OCI-LY1 (cell line): ENCODE measurements at regions not wholly inside any gene's neighbourhood (a gene's known extent, or its start where the extent isn't known, plus 50 kb on each side); places are given as distances from the start of the nearest gene placed in this dataset.

ENCODE experiments used
- H2AFZ ChIP-seq: fragments of 200-600 bp; sonication (generic), shearing (Covaris generic); 2 replicates; pipeline ENCODE4 v1.6.0; 2014; ENCODE audit warnings: antibody characterized with exemption, mild to moderate bottlenecking, low read length
- H3F3A ChIP-seq: fragments of 200-600 bp; sonication (generic), shearing (Covaris generic); 2 replicates; pipeline ENCODE4 v1.6.0; 2014; ENCODE audit warnings: mild to moderate bottlenecking, antibody characterized with exemption, low read length, moderate library complexity; ENCODE audit not compliant: insufficient read depth
- H3K27ac ChIP-seq: fragments of 200-600 bp; sonication (generic); 2 replicates; pipeline ENCODE4 v1.5.1; 2014; ENCODE audit warnings: low read length, mixed run types, mild to moderate bottlenecking, low read depth; ENCODE audit not compliant: poor library complexity, severe bottlenecking
- H3K27me3 ChIP-seq: fragments of 200-600 bp; sonication (generic); 2 replicates; pipeline ENCODE4 v1.6.0; 2014; ENCODE audit warnings: antibody characterized with exemption, mild to moderate bottlenecking, low read length, moderate library complexity; ENCODE audit not compliant: insufficient read depth
- H3K36me3 ChIP-seq: fragments of 200-600 bp; sonication (generic); 2 replicates; pipeline ENCODE4 v1.6.1; 2014; ENCODE audit warnings: mild to moderate bottlenecking, antibody characterized with exemption, low read length, moderate library complexity, mixed read lengths; ENCODE audit not compliant: insufficient read depth
- H3K4me1 ChIP-seq: fragments of 200-600 bp; sonication (generic); 2 replicates; pipeline ENCODE4 v1.5.1; 2014; ENCODE audit warnings: mild to moderate bottlenecking, low read length, moderate library complexity; ENCODE audit not compliant: insufficient read depth, severe bottlenecking
- H3K4me2 ChIP-seq: fragments of 200-600 bp; sonication (generic), shearing (Covaris generic); 2 replicates; pipeline ENCODE4 v1.6.1; 2014; ENCODE audit warnings: low read length
- H3K4me3 ChIP-seq: fragments of 200-600 bp; sonication (generic); 2 replicates; pipeline ENCODE4 v1.5.1; 2014; ENCODE audit warnings: low read length, low read depth, mild to moderate bottlenecking, mixed read lengths; ENCODE audit not compliant: poor library complexity, severe bottlenecking
- H3K79me2 ChIP-seq: fragments of 200-600 bp; shearing (Covaris generic); 2 replicates; pipeline ENCODE4 v1.6.1; 2016; ENCODE audit warnings: mixed run types, low read length, mixed read lengths; ENCODE audit not compliant: insufficient read depth
- H3K9ac ChIP-seq: fragments of 200-600 bp; sonication (generic), shearing (Covaris generic); 2 replicates; pipeline ENCODE4 v1.6.1; 2014; ENCODE audit warnings: mild to moderate bottlenecking, low read length, mixed read lengths
- H3K9me2 ChIP-seq: fragments of 200-600 bp; sonication (generic), shearing (Covaris generic); 2 replicates; pipeline ENCODE4 v1.6.1; 2014; ENCODE audit warnings: low read depth, mild to moderate bottlenecking, low read length, mixed read lengths
- H3K9me3 ChIP-seq: fragments of 200-600 bp; shearing (Covaris generic); 2 replicates; pipeline ENCODE4 v1.6.1; 2014; ENCODE audit warnings: low read length, mixed read lengths
- H4K20me1 ChIP-seq: fragments of 200-600 bp; sonication (generic), shearing (Covaris generic); 2 replicates; pipeline ENCODE4 v1.6.0; 2016; ENCODE audit warnings: mild to moderate bottlenecking, low read length; ENCODE audit not compliant: insufficient read depth
- EZH2 ChIP-seq: fragments of 200-600 bp; sonication (generic), shearing (Covaris generic); IDR thresholded peaks from 2 replicates; pipeline ENCODE4 v1.8.0; 2017; ENCODE audit warnings: borderline replicate concordance, mixed run types, mild to moderate bottlenecking, antibody characterized with exemption, low read length, moderate library complexity, mixed read lengths
- TF ChIP-seq, protein P1 (sequence below): fragments of 200-600 bp; sonication (generic), shearing (Covaris generic); IDR thresholded peaks from 2 replicates; pipeline ENCODE4 v1.5.1; 2017; ENCODE audit warnings: mild to moderate bottlenecking, antibody characterized with exemption, low read length, moderate library complexity, mixed read lengths

DNA sequence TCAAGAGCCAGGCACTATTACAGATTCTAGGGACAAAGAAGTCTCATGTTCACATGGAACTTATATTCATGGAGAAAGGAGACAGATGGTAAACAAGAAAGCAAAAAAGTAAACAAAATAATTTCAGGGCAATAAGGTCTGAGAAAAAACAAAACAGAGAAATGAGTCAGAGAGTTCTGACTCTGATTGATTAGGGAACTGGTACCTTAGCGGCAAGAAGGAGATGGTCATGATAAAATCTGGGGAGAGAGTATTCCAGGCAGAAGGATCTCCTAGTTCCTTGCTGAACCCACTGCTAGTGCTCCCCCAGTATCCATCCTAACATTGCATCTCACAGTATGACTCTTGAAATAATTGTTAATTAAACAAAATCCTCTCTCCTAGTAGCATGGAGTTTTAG lies 161.8 kb upstream of the KLF7 start:
- Histone ChIP-seq H4K20me1 (no peaks in the 10 kb centered on the region), H3K4me2 (no peak overlapping the region), H3K36me3 (no peaks in the 10 kb centered on the region), H3K4me1 (no peaks in the 10 kb centered on the region), H3K79me2 (no peaks in the 10 kb centered on the region), H3K27ac (no peak overlapping the region), H3K27me3 (no peaks in the 10 kb centered on the region), H3F3A (no peaks in the 10 kb centered on the region), H3K9ac (no peak overlapping the region), H3K4me3 (no peak overlapping the region), H2AFZ (no peak overlapping the region), H3K9me2 (no peaks in the 10 kb centered on the region), H3K9me3 (no peaks in the 10 kb centered on the region)
- no peak for TF ChIP-seq EZH2
- TF ChIP-seq, protein P1, sequence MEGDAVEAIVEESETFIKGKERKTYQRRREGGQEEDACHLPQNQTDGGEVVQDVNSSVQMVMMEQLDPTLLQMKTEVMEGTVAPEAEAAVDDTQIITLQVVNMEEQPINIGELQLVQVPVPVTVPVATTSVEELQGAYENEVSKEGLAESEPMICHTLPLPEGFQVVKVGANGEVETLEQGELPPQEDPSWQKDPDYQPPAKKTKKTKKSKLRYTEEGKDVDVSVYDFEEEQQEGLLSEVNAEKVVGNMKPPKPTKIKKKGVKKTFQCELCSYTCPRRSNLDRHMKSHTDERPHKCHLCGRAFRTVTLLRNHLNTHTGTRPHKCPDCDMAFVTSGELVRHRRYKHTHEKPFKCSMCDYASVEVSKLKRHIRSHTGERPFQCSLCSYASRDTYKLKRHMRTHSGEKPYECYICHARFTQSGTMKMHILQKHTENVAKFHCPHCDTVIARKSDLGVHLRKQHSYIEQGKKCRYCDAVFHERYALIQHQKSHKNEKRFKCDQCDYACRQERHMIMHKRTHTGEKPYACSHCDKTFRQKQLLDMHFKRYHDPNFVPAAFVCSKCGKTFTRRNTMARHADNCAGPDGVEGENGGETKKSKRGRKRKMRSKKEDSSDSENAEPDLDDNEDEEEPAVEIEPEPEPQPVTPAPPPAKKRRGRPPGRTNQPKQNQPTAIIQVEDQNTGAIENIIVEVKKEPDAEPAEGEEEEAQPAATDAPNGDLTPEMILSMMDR = no peak

GRCh38 chr2:207328944-207329386 lies 163.2 kb upstream of the KLF7 start:
- no peaks in the 10 kb centered on the region for H3K4me1 ChIP-seq
- H3K27me3 ChIP-seq = no peaks in the 10 kb centered on the region
- no peak overlapping the region for H3K9ac ChIP-seq
- no peaks in the 10 kb centered on the region for H3K9me3 ChIP-seq
- H3K4me2 ChIP-seq = no peak overlapping the region
- H3K9me2 ChIP-seq = no peaks in the 10 kb centered on the region
- no peaks in the 10 kb centered on the region for H3F3A ChIP-seq
- H3K79me2 ChIP-seq = no peaks in the 10 kb centered on the region
- no peaks in the 10 kb centered on the region for H3K36me3 ChIP-seq
- TF ChIP-seq, protein P1 = no peak
- no peak for TF ChIP-seq EZH2
- no peak overlapping the region for H3K27ac ChIP-seq
- no peaks in the 10 kb centered on the region for H4K20me1 ChIP-seq
- H3K4me3 ChIP-seq = no peak overlapping the region
- H2AFZ ChIP-seq = no peak overlapping the region

- no peaks in the 10 kb centered on the region for H3K9me2 ChIP-seq
- H4K20me1 ChIP-seq = no peaks in the 10 kb centered on the region
- no peak overlapping the region for H3K27ac ChIP-seq
- TF ChIP-seq, protein P1 = no peak
- TF ChIP-seq EZH2 = no peak
- no peaks in the 10 kb centered on the region for H3F3A ChIP-seq
- H3K4me2 ChIP-seq = no peak overlapping the region
- no peak overlapping the region for H2AFZ ChIP-seq
- no peaks in the 10 kb centered on the region for H3K4me1 ChIP-seq
- H3K79me2 ChIP-seq = no peaks in the 10 kb centered on the region
- H3K9me3 ChIP-seq = no peaks in the 10 kb centered on the region
- peaks cover 3% of the 10 kb centered on the region; the same call in 1 of the 2 replicates for H3K27me3 ChIP-seq
- H3K36me3 ChIP-seq = no peaks in the 10 kb centered on the region
- no peak overlapping the region for H3K9ac ChIP-seq
- H3K4me3 ChIP-seq = no peak overlapping the region
Observed at GRCh38 chr2:207330912-207331311, 165.2 kb upstream of the KLF7 start.
